Tongue (tissue), 1 donor: ENCODE measurements at regions not wholly inside any gene's neighbourhood (a gene's known extent, or its start where the extent isn't known, plus 50 kb on each side); places are given as distances from the start of the nearest gene placed in this dataset.
"Not testable (repeated sequence)": the region's sequence is repeated elsewhere in the genome, so short reads cannot be mapped to it uniquely, and the experiment has no call there.

Source experiments
- DNase-seq: peaks from one replicate; pipeline ENCODE4 v3.0.0-alpha.2; 2015

- DNase-seq, result no peak
Observed at GRCh38 chr5:103801681-103802080, 239.1 kb upstream of the NUDT12 start.

GRCh38 chr5:103800741-103801495 is 238.3 kb upstream of the NUDT12 start:
- DNase-seq, result peak; percentile 38

GRCh38 chr5:103793595-103794182 is 231.1 kb upstream of the NUDT12 start:
- DNase-seq, result no peak

DNA sequence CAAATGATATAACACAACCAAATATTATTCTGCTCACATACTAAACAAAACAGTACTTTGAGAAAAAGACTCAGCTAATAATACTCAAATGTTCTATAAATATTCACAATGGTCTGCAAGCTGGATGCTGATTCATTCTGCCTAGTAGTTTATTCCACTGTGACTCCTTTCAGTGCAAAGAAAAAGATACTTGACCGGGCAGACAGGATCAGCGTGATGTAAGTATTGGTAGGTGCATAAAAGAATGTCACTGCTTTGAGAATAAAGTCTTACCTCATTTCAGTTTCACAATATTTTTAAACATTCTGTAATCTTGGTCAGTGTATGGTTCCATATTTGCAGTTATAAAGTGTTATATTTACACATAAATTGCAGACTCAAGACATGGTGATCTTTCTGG is 223.0 kb upstream of the NUDT12 start:
- no peak for DNase-seq

DNA sequence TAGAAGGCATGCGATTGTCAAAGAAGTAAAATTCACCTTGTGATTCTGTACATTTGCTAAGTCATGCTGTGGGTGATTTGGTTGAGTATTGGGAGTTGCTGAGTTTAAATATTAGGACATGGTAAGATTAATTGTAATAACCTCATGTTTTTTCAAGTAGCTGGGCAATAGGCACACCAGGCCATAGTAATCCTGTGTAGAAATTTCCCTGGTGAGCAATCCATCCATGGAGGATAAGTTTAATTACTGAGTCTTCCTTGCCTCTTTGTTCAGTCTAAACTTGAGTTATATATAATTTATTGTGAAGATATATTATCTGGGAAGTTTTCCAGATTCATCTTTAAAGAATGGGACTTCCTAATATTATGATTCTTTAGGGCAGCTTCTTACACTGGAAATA is 221.1 kb upstream of the NUDT12 start:
- DNase-seq, result no peak

GRCh38 chr5:103780794-103781193 is 218.2 kb upstream of the NUDT12 start:
- DNase-seq, result no peak

DNA sequence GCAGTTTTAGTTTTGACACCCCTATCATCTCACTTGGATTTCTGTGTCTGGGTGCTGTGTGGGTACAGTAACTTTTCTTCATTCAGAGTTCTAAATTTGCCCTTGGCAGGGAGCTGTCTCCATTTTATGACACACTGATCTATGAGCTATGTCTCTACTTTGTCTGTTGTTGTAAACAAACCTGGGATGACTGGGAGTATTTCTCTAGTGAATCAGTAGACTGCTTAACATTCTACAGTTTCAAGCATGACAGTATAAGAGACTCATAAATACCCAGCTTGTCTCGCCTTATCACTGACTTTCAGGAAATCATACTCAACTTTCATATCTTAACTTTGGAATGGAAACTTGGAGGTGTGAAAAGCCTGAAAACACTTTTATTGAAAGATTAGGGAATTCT is 212.1 kb upstream of the NUDT12 start:
- no peak for DNase-seq

- DNase-seq, result no peak
Observed at GRCh38 chr5:103772248-103772647, 209.7 kb upstream of the NUDT12 start.

DNA sequence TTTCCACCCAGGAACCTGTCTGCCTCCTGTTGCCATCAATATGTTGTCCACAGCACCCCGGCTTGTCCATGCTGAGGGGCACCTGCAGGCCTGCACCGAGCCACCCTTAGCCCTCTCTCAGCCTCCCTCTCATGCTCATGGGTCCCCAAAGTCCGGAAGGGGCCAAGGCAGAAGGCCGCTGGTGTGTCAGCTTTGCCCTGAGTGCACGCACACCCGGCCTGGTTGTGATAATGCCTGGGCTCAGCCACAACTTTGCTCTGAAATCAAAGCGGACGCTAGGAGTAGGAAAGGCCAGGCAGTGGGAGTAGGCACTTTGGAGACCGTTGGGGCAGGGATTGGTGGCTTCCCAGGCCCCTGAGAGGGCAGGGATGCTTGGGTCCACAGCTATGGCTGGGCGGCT is 201.8 kb upstream of the NUDT12 start:
- no peak for DNase-seq

DNA sequence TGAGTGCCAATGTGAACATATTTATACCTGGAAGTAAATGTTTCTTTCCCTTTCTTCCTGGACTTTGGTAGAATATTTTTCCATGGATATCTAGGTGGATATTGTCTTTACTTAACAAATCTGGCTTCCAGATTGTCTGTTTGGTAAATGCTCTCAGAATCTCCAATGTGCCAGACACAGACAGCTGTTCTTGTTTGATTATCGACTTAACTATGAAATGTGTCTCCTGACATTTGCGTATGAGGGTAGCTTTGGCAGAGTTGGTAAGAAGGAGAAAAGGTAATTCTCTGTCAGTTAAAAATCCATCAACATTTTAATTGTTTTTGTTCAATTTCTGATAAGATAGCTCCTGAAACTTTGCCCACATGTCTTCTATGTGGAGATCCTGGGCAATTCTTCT is 196.4 kb upstream of the NUDT12 start:
- DNase-seq, result no peak

GRCh38 chr5:103755974-103756373 is 193.4 kb upstream of the NUDT12 start:
- DNase-seq, result no peak

DNA sequence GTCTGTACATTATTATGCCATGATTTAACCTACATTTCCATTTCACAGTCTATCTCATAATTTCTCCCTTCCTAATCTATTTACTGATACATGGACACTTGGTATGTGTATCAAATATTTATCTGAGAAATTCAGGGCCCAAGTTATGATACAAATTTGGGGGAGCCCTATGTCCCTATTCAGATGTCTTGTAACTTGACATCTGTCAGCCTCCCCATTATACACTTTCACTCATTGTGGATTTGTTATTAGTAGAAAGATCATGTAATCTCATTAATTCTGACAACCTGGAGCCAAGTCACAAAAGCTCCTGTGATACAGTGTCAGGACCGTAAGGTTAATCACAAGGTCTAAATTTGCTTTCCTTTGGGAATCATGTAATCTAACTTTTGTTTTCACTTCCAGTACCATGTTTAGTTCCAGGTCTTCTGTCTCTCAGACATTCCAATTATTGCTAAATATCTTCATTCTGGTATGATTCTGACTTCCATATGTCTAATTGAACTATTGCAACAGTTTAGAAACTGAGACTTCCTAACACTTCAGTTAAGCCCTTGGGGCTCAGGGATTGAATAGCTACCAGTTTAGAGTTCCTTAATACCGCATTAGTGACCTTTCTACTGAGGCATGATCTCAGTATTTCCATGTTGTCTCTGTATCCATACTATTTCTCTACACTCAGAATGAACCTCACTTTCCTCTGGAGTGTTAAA is 182.9 kb upstream of the NUDT12 start:
- DNase-seq, result no peak

- DNase-seq, result peak; percentile 2
Observed at GRCh38 chr5:103744159-103744558, 181.6 kb upstream of the NUDT12 start.

- DNase-seq, result no peak
Observed at GRCh38 chr5:103743421-103743820, 180.8 kb upstream of the NUDT12 start.

GRCh38 chr5:103741984-103742383 is 179.4 kb upstream of the NUDT12 start:
- no peak for DNase-seq

DNA sequence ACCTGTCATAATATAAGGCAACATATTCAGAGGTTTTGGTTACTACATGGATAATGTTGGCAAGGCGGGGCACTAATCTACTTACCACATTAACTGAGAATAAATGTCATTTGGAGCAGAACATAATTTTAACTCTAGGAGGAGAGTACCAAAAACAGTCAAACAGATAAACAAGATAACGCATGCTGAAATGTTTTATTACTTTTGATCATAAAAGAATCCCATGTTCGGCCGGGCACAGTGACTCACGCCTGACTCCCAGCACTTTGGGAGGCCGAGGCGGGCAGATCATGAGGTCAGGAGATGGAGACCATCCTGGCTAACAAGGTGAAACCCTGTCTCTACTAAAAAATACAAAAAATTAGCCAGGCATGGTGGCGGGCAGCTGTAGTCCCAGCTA is 173.8 kb upstream of the NUDT12 start:
- not testable (repeated sequence) for DNase-seq

DNA sequence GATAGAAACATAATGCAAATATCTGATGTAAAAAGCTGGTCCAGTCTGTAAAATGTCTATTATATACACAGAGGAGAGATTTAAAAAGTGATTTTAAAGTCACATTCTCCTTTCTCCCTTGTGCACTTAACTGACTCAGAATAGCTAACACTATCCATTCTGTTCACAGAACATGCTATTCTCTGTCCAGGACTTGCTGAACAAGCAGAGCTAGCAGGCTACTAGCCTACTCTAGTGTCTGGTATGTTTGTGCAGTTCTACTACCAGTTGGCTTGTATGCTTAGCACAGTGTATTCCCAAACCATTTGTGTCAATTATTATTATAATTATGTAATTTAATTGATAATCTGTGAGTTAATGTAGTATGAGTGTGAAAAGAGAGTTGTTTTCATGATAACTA is 161.7 kb upstream of the NUDT12 start:
- no peak for DNase-seq

DNA sequence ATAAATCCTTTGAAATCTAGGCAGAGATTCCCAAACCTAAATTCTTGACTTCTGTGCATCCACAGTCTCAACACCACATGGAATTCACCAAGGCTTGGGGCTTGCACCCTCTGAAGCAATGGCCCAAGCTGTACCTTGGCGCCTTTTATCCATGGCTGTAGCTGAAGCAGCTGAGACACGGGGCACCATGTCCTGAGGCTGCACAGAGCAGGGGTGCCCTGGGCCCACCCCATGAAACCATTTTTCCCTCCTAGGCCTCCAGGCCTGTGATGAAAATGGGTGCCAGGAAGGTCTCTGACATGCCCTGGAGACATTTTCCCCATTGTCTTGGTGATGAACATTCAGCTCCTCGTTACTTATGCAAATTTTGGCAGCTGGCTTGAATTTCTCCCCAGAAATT is 158.6 kb upstream of the NUDT12 start:
- DNase-seq, result no peak

- no peak for DNase-seq
Observed at GRCh38 chr5:103718108-103718507, 155.5 kb upstream of the NUDT12 start.

DNA sequence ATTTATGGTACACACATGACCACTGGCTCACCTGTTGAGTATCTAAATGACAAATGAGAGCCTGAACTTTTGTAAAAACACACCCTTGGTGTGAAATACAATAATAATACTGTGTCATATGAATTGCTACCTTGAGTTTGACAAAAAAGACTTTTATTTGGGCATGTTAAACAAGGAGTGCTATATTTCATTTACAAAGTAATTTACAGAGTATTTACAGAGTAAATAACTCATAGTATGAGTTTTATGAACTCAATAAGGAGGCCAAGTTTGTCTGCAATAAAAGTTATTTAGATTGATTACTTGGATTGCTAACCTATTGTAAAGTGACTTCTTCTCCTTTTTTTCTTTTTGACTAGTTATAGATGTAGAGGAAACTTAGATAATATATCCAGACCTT is 146.0 kb upstream of the NUDT12 start:
- no peak for DNase-seq

GRCh38 chr5:103706939-103707682 is 144.5 kb upstream of the NUDT12 start:
- DNase-seq, result peak; percentile 85

DNA sequence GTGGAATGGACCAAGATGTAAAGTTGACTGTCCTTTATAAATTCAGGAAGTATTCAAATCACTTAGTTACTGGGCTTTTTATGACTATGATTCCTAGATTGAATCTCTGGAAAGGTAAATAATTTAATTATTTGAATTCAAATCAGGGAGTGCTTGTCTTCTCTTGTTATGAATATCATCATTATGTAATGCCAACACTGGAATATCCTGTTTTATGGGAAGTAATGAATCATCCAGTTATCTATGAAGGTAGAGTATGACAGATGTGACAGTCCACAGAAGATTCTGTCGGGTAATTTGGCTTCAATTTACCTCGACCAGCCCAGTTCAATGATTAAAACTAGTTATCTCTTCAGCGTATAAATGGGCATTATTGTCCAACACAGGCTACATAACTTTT is 141.0 kb upstream of the NUDT12 start:
- DNase-seq, result no peak

DNA sequence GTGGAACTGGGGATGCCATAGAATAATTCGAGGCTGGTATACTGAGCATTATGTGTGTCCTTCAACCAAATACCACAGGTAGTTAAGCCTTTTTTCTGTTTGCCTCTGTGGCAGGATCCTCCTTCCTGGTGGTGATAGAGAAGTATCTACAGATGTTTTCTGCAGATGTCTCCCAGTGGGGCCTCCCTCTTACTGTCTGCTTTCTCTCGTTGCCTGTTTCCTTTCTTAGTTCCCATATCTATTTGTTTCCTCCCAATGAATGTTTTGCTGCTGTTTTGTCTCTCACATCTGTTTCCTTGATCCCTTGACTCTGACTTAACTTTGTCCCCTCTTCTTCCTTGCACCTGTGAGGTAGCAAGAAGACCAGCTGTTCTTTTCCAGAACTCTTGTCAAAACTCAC is 130.9 kb upstream of the NUDT12 start:
- DNase-seq, result peak; percentile 50
